Stimulated activated CD4-positive, alpha-beta T cell treated with anti-CD3 and anti-CD28 coated beads, Interleukin-12 subunit alpha, Interleukin-12 subunit beta, amount 100 ng/mL, for 48 hours (primary cell): ENCODE measurements at regions not wholly inside any gene's neighbourhood (a gene's known extent, or its start where the extent isn't known, plus 50 kb on each side); places are given as distances from the start of the nearest gene placed in this dataset.
"Not testable (repeated sequence)": the region's sequence is repeated elsewhere in the genome, so short reads cannot be mapped to it uniquely, and the experiment has no call there.

Experiments
- DNase-seq, 3 donors: peaks; one replicate each; pipeline ENCODE4 v3.0.0-alpha.2; 2020; ENCODE audit warnings: low read depth in 2 of 3, low spot score in 1 of 3

DNA sequence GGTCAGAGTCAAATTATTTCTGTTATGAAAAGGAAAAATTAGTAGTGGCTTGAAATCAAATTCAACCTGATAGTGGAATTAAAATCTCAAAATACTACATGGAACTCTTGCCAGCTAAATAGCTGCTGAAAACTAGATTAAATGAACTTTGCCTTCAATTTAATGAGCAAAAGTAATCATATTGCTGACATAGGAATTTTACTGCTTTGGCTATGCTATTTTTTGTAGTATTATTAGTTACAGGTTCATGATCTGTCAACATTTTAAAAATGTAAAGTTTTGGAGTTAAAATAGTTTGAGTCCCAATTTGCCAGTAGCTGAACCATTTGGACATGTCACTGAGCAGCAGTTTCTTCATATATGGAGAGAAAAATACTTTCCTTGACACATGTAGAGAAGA lies 81.4 kb downstream of the RERGL start:
- no peak for DNase-seq

DNA sequence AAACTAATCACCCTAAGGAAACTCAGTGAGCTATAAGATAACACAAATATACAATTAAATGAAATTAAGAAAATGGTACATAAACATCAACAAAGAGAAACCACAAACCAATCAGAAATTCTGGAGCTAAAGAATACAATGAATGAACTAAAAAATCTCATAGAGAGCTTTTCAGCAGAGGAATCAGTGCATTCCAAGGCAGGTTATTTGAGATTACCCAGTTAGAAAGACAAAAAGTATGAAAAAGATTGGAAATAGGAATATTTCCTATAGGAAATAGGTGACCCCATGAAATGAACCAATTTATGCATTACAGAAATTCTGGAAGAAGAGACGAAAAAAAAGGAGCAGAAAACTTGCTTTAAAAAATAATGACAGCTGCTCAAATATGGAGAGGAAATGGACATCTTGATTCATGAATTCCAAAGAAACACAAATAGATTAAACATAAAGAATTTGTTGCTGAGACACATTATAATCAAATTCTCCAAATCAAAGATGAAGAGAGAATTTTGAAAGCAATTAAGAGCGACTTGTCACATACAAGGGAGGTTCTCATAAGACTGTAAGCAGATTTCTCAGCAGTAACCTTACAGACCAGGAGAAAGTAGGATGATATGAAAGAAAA lies 90.7 kb downstream of the RERGL start:
- no peak for DNase-seq

DNA sequence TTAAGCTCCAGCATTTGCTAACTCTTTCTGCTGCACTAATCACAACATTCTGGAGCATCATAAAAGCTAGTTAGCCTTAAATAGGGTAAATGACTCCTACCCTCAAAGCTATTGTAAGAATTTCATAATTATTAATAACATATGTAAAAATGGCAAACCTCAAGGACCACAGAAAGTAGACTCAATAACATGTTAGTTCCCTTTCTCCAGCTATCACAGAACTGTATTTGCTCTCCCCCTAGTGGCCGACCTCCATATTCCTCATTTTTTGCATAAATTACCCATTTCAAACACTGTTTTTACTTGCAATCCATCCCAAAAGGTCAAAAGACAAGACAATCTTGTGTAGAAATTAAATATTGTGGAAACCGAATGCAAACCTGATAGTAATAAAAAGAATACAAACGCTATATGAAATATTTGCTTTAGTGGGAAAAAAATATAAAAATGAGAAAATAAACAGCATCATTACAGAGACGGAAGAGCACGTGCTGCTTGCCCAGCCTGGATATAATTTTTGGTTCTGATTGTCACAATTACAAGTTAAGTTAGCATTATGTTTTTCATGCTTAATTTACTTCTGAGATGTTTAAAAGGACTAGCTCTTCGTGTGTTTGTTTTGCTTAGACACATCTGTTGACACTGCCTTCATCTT lies 97.9 kb downstream of the RERGL start:
- peak in 2 of 3 donors; percentile 1 to 16 for DNase-seq

DNA sequence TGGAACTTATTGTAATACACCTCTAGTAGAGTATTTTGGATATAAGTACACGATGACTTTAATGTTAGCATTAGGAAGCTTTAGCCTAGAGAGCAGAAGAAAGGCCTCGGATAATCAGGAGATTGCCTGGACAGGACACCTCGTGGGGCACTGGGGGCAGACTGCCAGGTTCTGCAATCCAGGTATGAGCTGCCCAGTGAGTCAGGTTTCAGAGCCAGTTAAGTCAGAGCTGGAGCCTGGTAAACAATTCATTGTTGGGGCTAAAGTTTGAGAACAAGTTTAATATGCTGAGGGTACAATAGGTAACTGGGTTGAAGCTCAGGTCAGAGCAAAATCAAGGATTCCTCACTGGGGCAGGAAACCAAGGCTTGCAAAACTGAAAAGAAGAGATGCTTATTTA lies 107.4 kb downstream of the RERGL start:
- no peak for DNase-seq

DNA sequence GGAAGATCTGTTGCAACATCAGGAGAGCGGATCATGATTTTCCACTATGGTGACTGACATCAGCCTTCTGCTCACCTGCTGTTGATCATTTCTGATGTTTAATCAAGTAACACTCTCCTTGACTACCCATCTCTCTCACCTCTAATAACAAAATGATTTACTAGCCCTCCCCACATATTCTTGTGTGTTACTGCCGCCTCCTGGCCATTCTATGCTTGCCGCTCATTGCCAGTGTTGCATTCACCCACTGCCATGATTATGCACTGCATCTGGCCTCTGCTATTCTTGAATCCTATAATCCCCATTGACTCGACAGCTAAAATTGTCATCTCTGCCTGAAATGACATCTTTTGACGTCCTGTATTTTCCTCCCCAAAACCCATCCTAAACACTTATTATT lies 113.8 kb downstream of the RERGL start:
- DNase-seq, result no peak

DNA sequence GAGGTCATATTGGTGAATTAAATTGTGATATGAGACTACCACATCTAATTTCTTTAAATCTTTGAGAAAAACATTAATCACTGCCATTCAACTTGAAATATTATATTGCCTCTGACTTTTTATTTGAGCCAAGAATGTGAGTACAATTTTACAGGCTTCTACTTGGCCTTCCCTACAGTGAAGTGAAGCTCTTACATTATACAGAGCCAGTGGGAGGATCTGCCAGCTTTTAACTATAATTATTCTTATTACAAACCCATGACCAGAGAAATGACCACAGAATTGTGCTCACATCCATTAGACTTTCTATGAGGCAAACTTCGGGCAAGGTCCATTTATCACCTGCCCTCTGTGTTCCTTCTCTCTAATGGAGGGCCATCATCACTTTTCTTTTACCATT lies 114.2 kb downstream of the RERGL start:
- DNase-seq, result no peak

DNA sequence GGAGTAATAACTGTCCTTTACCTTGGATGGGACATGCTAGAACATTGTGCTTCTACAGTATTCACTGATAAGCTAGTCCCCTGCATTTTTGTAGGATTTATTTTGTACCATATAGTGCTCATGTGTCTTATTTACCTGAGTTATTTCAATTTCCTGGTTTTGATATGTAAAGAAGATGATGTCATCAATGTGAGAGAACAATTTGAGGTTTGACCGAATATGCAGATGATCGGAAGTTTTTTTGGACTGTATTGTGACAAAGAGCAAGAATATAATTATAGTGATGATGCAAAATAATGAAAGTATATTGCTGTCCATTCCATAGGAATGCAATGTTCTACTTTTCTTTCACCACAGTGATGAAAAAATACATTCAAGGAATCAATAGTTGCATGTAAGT lies 114.8 kb downstream of the RERGL start:
- DNase-seq, result no peak

DNA sequence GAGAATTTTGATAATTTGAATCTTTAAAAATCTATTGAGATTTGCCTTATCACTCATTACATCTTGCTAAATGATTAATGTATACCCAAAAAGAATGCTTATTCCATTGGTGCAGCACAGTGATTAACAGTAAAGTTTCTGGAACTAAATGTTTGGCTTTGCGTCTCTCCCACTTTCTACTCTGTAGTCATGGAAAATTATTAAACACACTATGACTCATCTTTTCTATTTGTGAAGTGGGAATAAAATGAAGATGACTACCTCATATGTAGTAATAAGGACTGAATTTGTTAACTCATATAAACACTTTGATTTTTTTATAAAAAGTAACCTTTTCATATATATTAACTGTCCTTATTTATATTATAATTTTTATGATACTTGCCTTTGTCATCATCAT lies 118.1 kb downstream of the RERGL start:
- DNase-seq, result no peak

DNA sequence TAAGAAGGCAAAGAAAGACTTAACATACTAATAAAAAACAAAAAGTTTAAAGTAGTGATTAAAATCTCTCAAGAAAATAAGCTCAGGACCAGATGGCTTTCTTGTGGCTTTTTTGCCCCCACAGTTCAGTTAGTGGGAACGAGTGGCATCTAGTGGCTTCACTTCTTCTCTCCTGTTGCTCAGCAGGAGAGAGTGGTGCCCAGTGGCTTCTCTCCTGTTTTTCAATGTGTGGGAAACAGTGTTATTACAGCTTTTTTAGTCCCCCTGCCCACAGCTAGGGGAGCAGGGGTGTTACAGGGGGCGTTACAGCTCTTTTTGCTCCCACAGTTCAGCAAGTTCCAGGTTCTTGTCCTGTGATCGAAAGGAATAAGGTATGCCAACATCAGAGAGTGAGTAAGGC lies 135.2 kb downstream of the RERGL start:
- DNase-seq, result no peak

DNA sequence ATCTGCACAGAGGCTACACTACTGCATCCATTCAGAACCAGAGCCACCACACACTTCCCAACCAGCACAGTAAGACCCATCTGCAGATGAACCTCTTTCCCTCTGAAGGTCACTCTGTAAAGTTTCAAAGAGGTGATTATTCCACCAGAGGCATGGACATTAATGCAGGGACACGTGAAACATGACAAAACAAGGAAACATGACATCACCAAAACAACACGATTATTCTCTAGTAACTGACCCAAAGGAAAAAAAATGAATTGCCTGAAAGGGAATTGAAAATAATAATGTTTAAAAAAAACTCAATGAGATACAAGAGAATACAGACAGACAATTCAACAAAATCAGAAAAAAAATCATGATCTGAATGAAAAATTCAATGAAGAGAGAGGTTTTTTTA lies 139.1 kb downstream of the RERGL start:
- DNase-seq, result no peak

DNA sequence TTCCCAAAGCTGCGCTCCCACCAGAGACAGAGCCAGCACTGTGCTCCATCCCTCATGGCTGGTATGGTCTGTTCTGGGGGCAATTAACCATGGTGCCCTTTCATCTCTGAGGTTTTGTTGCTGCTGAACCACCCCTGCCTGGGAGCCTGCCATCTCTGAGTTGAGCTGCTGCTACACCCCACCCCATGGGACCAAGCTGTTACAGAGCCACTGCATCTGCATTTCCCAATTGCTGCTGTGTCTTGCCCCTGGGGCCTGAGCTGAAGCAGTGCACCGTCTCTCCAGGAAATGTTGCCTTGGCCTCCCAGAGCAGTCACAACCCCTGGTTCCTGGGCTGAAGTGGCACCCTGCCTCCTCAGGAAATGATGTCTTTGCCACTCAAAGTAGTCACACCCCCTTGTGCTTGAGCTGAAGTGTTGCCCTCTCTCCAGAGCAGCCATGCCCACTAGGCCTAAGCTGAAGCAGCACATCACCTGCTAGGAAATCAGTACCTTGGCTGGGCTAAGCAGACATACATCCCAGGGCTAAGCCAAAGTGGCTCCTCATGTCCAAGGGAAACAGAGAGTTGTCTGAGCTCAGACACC lies 140.3 kb downstream of the RERGL start:
- no peak for DNase-seq

DNA sequence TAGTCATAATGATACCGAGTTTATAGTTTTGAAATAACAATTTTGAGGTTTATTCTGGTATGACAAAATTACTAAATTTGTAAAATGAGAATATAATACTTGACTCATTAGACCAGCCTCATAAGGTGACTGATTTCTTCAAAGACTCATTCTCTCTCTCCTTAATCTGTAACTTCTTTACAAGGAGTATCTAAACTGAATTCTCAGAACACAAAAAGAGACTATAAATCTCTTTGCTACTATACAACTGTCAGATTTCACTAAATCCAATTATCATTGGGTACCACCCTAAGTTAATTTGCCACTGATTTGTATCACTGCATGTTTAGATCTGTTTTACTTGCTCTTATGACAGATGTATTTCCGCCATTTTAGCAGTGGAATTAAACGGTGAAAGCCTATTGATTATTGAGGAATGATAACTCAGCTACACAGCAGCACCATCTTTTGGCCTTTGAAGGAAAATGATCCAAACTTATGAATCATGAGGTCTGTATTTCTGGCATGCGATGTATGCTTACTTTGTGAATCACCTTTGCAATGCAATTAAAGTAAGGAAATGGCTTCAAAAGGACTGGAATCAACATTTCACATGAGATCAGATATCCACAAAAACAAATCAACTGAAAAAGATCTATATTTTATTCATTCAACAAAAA lies 161.2 kb downstream of the RERGL start:
- no peak for DNase-seq

DNA sequence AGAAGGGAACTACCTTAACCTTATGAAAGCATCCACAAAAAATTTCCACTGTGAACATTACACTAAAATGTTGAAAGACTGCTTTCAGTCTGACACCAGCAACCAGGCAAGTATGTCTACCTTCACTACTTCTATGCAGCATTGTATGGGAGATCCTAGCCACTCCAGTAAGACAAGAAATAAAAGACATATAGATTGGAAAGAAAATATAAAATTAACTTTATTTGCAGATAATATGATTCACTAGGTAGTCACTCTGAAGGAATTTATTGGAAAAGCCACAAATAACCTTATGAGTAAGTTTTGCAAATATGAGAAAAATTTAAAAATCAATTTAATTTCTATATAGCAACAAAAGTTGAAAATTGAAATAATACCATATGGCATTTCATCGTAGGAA lies 172.0 kb downstream of the RERGL start:
- no peak for DNase-seq

DNA sequence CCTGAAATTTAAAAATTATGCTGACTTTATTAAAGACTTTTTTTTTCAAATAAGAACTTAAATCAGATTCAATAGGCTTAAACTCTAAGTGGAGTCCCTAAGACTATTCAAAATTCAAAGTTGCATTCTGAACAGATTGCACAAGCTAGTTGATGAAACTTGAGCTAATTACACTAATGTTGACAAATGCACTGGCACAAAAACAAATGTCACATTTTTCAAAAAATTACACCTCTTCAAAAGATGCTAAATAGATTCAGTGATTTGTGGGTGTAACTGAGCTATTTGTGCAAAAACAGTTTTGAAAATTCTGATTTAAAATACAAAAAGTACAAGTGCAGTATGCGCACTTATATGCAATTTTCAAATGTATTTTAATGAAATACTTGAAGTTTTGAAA lies 205.4 kb downstream of the RERGL start:
- no peak for DNase-seq

DNA sequence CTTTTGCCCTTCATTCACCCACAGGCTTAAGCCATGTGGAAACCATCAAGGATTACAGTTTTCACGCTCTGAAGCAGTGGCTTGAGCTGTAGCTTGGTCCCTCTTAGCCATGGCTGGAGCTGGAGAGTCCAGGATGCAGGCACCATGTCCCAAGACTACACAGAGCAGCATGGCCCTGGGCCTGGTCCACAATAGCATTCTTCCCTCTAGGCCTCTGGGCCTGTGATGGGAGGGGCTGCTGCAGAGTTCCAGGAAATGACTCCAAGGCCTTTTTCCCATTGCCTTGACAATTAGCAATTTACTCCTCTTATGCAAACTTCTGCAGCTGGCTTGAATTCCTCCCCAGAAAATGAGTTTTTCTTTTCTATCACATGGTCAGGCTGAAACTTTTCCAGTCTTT lies 211.3 kb downstream of the RERGL start:
- DNase-seq, result no peak

DNA sequence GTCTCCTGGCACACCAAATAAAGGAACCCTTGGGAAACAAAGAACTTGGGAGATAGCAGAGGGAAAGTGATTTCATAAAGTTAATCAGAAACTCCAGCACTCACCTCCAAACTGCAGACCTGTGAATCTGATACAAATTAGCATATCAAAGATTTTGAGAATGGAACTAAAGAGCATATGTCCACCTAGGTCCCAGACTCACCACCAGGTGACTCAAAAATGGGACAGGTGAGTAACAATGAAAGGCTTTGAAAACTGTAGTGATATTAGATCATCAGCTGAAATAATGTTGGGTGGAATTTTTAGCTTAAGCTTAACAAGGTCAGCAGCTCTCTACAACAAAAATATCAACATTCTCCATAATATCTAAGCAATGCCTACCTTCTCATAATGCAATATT lies 214.8 kb downstream of the RERGL start:
- no peak for DNase-seq

DNA sequence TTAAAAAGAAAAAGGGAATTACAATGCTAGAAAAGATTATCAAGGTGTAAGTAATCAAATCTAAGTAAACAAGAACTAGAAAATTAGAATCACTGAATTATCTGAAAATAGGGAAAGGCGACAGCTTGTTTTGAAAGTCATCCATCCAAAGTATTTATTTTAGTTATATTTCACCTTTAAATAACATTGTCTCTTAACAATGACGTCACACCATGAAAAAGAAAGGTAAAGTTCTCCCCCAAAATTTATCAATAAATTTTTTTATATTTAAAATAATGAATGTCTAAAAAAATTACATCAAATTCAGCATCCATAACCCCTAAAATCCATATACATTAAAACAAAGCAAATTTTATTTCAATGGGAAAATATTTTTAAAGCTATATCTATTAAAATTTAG lies 223.2 kb downstream of the RERGL start:
- DNase-seq, result no peak

DNA sequence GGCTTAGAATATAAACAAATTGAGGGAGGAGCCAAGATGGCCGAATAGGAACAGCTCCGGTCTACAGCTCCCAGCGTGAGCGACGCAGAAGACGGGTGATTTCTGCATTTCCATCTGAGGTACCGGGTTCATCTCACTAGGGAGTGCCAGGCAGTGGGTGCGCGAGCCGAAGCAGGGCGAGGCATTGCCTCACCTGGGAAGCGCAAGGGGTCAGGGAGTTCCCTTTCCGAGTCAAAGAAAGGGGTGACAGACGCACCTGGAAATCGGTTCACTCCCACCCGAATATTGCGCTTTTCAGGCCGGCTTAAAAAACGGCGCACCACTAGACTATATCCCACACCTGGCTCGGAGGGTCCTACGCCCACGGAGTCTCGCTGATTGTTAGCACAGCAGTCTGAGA lies 234.4 kb downstream of the RERGL start:
- not testable (repeated sequence) for DNase-seq

DNA sequence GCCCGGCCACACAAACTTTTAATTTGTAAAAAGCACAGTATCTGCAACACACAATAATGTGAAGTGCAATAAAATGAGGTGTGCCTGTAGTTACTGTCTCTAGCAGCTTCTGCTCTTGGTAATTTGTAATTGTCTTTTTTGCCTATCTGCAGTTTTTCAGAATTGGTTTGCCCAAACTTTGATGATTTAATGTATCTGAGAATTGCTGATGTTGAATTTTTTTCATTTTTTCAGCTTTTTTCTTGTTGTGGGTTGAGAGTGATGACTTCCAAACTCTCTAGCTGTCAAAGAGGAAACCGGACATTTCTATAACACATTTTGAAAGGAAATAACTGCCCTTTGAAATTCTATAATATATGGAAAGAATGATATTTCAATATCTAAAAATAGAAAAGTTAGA lies 236.9 kb downstream of the RERGL start:
- DNase-seq, result no peak

DNA sequence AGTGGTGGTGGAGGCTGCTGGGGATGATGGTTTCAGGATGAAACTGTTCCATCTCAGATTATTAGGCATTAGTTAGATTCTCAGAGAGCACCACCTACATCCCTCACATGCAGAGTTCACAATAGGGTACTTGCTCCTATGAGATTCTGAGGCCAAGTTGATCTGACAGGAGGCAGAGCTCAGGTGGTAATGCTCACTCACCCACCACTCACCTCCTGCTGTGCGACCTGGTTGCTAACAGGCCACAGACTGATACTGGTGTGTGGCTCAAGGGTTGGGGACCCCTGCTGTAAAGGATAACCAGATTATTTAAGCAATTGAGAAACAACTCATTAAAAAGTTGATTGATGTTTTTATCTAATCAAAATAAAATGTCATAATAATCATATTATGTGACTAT lies 248.5 kb downstream of the RERGL start:
- no peak for DNase-seq

DNA sequence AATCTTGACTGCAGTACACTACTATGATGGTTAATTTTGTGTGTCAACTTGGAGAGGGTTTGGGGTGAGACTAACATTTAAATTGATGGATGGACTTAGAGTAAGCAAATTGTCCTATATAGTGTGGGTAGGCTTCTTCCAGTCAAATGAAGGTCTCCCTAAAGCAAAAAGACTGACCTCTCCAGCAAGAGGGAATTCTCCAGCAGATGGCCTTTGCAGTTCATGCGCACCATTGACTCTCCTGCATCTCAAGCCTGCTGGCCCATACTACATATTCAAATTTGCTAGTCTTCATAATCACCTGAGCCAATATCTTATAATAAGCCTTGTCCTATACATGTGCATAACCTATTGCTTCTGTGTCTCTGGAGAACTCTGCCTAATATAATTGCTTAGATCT lies 260.2 kb downstream of the RERGL start:
- DNase-seq, result no peak

DNA sequence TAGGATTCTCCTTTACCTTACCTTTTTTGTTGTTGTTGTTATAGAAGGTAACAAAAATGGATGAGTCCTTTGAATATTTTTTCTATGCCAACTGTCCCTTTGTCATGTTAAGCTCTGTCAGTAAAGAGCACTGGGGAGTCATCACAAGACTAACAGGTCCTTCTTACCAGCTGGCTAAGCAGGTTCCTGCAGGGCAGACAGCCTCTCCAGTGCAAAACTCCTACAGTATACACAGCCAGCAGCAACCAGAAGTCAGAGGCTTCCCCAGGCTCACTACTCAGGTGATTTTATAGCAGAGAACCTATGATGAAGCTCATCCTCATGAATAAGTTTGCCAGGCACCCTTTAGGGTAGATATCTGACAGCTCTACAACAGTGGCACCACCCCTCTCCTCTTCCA lies 271.1 kb downstream of the RERGL start:
- DNase-seq, result no peak
